H9 (cell line): ENCODE measurements at regions not wholly inside any gene's neighbourhood (a gene's known extent, or its start where the extent isn't known, plus 50 kb on each side); places are given as distances from the start of the nearest gene placed in this dataset.

Experiments used
- DNase-seq: peaks from one replicate; pipeline ENCODE4 v3.0.0-alpha.2; 2017
- H2AFZ ChIP-seq: one replicate; pipeline ENCODE4 v1.6.1; 2013; ENCODE audit warnings: mild to moderate bottlenecking, low read length, control low read depth, moderate library complexity
- H2AK5ac ChIP-seq: 2 replicates; pipeline ENCODE4 v1.6.1; 2013; ENCODE audit warnings: low read length, control low read depth, mixed read lengths; ENCODE audit not compliant: insufficient read length
- H2BK120ac ChIP-seq: one replicate; pipeline ENCODE4 v1.6.1; 2013; ENCODE audit warnings: low read depth, mild to moderate bottlenecking, low read length, control low read depth, inconsistent platforms; ENCODE audit not compliant: poor library complexity, severe bottlenecking
- H2BK12ac ChIP-seq: 2 replicates; pipeline ENCODE4 v1.6.1; 2013; ENCODE audit warnings: low read length, control low read depth, mixed read lengths, low read depth; ENCODE audit not compliant: insufficient read length
- H2BK15ac ChIP-seq: 2 replicates; pipeline ENCODE4 v1.6.1; 2013; ENCODE audit warnings: low read depth, low read length, control low read depth
- H2BK20ac ChIP-seq: one replicate; pipeline ENCODE4 v1.6.1; 2013; ENCODE audit warnings: low read depth, mild to moderate bottlenecking, low read length, control low read depth, inconsistent platforms; ENCODE audit not compliant: poor library complexity, severe bottlenecking
- H2BK5ac ChIP-seq: 2 replicates; pipeline ENCODE4 v1.6.1; 2013; ENCODE audit warnings: low read length, control low read depth, mixed read lengths; ENCODE audit not compliant: insufficient read length
- H3K14ac ChIP-seq: 2 replicates; pipeline ENCODE4 v1.6.1; 2013; ENCODE audit warnings: low read length, control low read depth; ENCODE audit not compliant: insufficient read depth
- H3K18ac ChIP-seq: 2 replicates; pipeline ENCODE4 v1.6.1; 2013; ENCODE audit warnings: low read depth, mild to moderate bottlenecking, mixed read lengths, low read length, control low read depth; ENCODE audit not compliant: insufficient read length
- H3K23ac ChIP-seq: 2 replicates; pipeline ENCODE4 v1.6.1; 2013; ENCODE audit warnings: low read length, control low read depth, mixed read lengths, low read depth; ENCODE audit not compliant: insufficient read length
- H3K23me2 ChIP-seq: 2 replicates; pipeline ENCODE4 v1.6.1; 2013; ENCODE audit warnings: low read depth, mild to moderate bottlenecking, mixed read lengths, low read length, control low read depth; ENCODE audit not compliant: insufficient read length, poor library complexity, severe bottlenecking
- H3K27ac ChIP-seq: 2 replicates; pipeline ENCODE4 v1.5.1; 2013; ENCODE audit warnings: low read length, control low read depth, mixed read lengths, low read depth; ENCODE audit not compliant: insufficient read length
- H3K27me3 ChIP-seq: 2 replicates; pipeline ENCODE4 v1.6.1; 2013; ENCODE audit warnings: low read length, control low read depth, inconsistent platforms; ENCODE audit not compliant: insufficient read depth
- H3K4ac ChIP-seq: 2 replicates; pipeline ENCODE4 v1.6.1; 2013; ENCODE audit warnings: low read depth, mild to moderate bottlenecking, control low read depth, inconsistent platforms, low read length, moderate library complexity
- H3K4me1 ChIP-seq: 2 replicates; pipeline ENCODE4 v1.6.1; 2013; ENCODE audit warnings: low read length, control low read depth, inconsistent platforms; ENCODE audit not compliant: insufficient read depth
- H3K4me2 ChIP-seq: 2 replicates; pipeline ENCODE4 v1.6.1; 2013; ENCODE audit warnings: low read length, control low read depth, mixed read lengths; ENCODE audit not compliant: insufficient read length, insufficient read depth
- H3K56ac ChIP-seq: 2 replicates; pipeline ENCODE4 v1.6.1; 2013; ENCODE audit warnings: low read depth, mild to moderate bottlenecking, mixed read lengths, low read length, control low read depth; ENCODE audit not compliant: insufficient read length
- H3K79me1 ChIP-seq: 2 replicates; pipeline ENCODE4 v1.6.1; 2013; ENCODE audit warnings: low read depth, mild to moderate bottlenecking, moderate library complexity, low read length, control low read depth, inconsistent platforms; ENCODE audit not compliant: insufficient read depth, poor library complexity, severe bottlenecking
- H3K79me2 ChIP-seq: 2 replicates; pipeline ENCODE4 v1.6.1; 2013; ENCODE audit warnings: low read length, control low read depth, inconsistent platforms; ENCODE audit not compliant: insufficient read depth
- H3K9ac ChIP-seq: 2 replicates; pipeline ENCODE4 v1.6.1; 2013; ENCODE audit warnings: low read length, control low read depth, mixed read lengths; ENCODE audit not compliant: insufficient read length; ENCODE audit errors: extremely low read depth
- H3K9me3 ChIP-seq: one replicate; pipeline ENCODE4 v1.6.1; 2013; ENCODE audit warnings: low read depth, low read length, inconsistent platforms; ENCODE audit not compliant: control insufficient read depth
- H3T11ph ChIP-seq: one replicate; pipeline ENCODE4 v1.6.1; 2013; ENCODE audit warnings: mild to moderate bottlenecking, low read length, control low read depth, inconsistent platforms
- H4K20me1 ChIP-seq: one replicate; pipeline ENCODE4 v1.6.1; 2013; ENCODE audit not compliant: control insufficient read depth, insufficient read length, insufficient read depth
- H4K5ac ChIP-seq: 2 replicates; pipeline ENCODE4 v1.6.1; 2013; ENCODE audit warnings: low read depth, mild to moderate bottlenecking, mixed read lengths, low read length, control low read depth; ENCODE audit not compliant: insufficient read length
- H4K8ac ChIP-seq: replicated peaks from 2 replicates; pipeline ENCODE4 v1.6.1; 2013; ENCODE audit warnings: low read length, control low read depth, mixed read lengths, low read depth; ENCODE audit not compliant: insufficient read length
- H4K91ac ChIP-seq: 2 replicates; pipeline ENCODE4 v1.6.1; 2013; ENCODE audit warnings: low read depth, mild to moderate bottlenecking, moderate library complexity, mixed read lengths, low read length, control low read depth; ENCODE audit not compliant: insufficient read length
- H3K27ac Mint-ChIP-seq, 3 experiments: 2 replicates in 2 of 3; 3 replicates in 1 of 3; pipeline ENCODE4 v1.8.0; 2020 to 2021; ENCODE audit warnings: mixed read lengths in 3 of 3, mild to moderate bottlenecking in 1 of 3, moderate library complexity in 1 of 3
- H3K27me3 Mint-ChIP-seq: 2 replicates; pipeline ENCODE4 v1.8.0; 2021; ENCODE audit warnings: low read depth, mild to moderate bottlenecking, moderate library complexity, mixed read lengths
- H3K36me3 Mint-ChIP-seq, 3 experiments: 2 replicates in 2 of 3; 3 replicates in 1 of 3; pipeline ENCODE4 v1.8.0; 2020 to 2021; ENCODE audit warnings: low read depth in 3 of 3, mixed read lengths in 3 of 3; ENCODE audit not compliant: insufficient read depth in 1 of 3
- H3K4me1 Mint-ChIP-seq, 2 experiments: 2 replicates each; pipeline ENCODE4 v1.8.0; 2020; ENCODE audit warnings: mixed read lengths in 2 of 2
- H3K4me3 Mint-ChIP-seq, 2 experiments: 2 replicates in 1 of 2; 3 replicates in 1 of 2; pipeline ENCODE4 v1.8.0; 2020 to 2021; ENCODE audit warnings: mild to moderate bottlenecking in 2 of 2, mixed read lengths in 2 of 2, moderate library complexity in 1 of 2
- H3K9me3 Mint-ChIP-seq, 2 experiments: 2 replicates in 1 of 2; 3 replicates in 1 of 2; pipeline ENCODE4 v1.8.0; 2020; ENCODE audit warnings: mild to moderate bottlenecking in 2 of 2, mixed read lengths in 2 of 2, moderate library complexity in 1 of 2
- CTCF ChIP-seq: fragments of 200-600 bp; sonication (generic); conservative IDR thresholded peaks from 3 replicates; pipeline ENCODE4 v1.8.0; 2021; ENCODE audit warnings: antibody characterized with exemption, mild to moderate bottlenecking
- WGBS: extraction: QIAGEN DNeasy Blood & Tissue Kit; methylation state at CpG from one replicate; pipeline ENCODE4 v1.1.7; 2013; ENCODE audit warnings: missing lambda C conversion rate, low lambda C conversion rate, mixed read lengths; ENCODE audit not compliant: insufficient read length; ENCODE audit errors: extremely low coverage; 5-methylcytosine and 5-hydroxymethylcytosine counted together

GRCh38 chr11:91527380-91528030 lies 697.1 kb upstream of the FAT3 start:
- Histone ChIP-seq H3K27me3 (no peaks in the 10 kb centered on the region), H4K8ac (no peak overlapping the region), H2AK5ac (no peak overlapping the region), H3K9me3 (no peaks in the 10 kb centered on the region), H3K9ac (no peak overlapping the region), H3K79me2 (no peaks in the 10 kb centered on the region), H4K20me1 (no peaks in the 10 kb centered on the region), H3K23ac (no peak overlapping the region), H3K4me1 (no peaks in the 10 kb centered on the region), H3K27ac (no peak overlapping the region), H4K5ac (no peak overlapping the region), H3T11ph (no peak overlapping the region), H4K91ac (no peak overlapping the region), H2BK20ac (no peak overlapping the region), H3K14ac (no peak overlapping the region), H3K56ac (no peak overlapping the region), H2BK5ac (no peak overlapping the region), H2BK15ac (no peak overlapping the region), H3K23me2 (no peaks in the 10 kb centered on the region), H2AFZ (peak overlapping the region; percentile 71), H3K18ac (no peak overlapping the region), H2BK120ac (no peak overlapping the region), H3K79me1 (no peaks in the 10 kb centered on the region), H3K4ac (no peak overlapping the region), H3K4me2 (no peak overlapping the region), H2BK12ac (no peak overlapping the region)
- peak; percentile 48; the same call in 2 of the 3 replicates for TF ChIP-seq CTCF
- H3K9me3 Mint-ChIP-seq = peaks cover 8 to 12% of the 10 kb centered on the region in 2 experiments; a peak in 3 of 5 replicates
- peaks cover 7 to 8% of the 10 kb centered on the region in 2 experiments for H3K4me1 Mint-ChIP-seq
- peak; percentile 38 for DNase-seq
- whole genome bisulfite sequencing = no CpG with 5 or more reads among the region's 4 CpGs
- no peak overlapping the region for H3K4me3 Mint-ChIP-seq
- peaks cover 0 to 2% (median 0%) of the 10 kb centered on the region in 3 experiments; a peak in 3 of 7 replicates for H3K36me3 Mint-ChIP-seq
- peaks cover 1% of the 10 kb centered on the region; the same call in 1 of the 2 replicates for H3K27me3 Mint-ChIP-seq
- 0 out of 7 replicates have a peak overlapping the region, but pooled peaks of 1 of the 3 experiments have one; percentile 24 for H3K27ac Mint-ChIP-seq
